ENCODE measurements at regions not wholly inside any gene's neighbourhood (a gene's known extent, or its start where the extent isn't known, plus 50 kb on each side); places are given as distances from the start of the nearest gene placed in this dataset.
"Not testable (repeated sequence)": the region's sequence is repeated elsewhere in the genome, so short reads cannot be mapped to it uniquely, and the experiment has no call there.

DNA sequence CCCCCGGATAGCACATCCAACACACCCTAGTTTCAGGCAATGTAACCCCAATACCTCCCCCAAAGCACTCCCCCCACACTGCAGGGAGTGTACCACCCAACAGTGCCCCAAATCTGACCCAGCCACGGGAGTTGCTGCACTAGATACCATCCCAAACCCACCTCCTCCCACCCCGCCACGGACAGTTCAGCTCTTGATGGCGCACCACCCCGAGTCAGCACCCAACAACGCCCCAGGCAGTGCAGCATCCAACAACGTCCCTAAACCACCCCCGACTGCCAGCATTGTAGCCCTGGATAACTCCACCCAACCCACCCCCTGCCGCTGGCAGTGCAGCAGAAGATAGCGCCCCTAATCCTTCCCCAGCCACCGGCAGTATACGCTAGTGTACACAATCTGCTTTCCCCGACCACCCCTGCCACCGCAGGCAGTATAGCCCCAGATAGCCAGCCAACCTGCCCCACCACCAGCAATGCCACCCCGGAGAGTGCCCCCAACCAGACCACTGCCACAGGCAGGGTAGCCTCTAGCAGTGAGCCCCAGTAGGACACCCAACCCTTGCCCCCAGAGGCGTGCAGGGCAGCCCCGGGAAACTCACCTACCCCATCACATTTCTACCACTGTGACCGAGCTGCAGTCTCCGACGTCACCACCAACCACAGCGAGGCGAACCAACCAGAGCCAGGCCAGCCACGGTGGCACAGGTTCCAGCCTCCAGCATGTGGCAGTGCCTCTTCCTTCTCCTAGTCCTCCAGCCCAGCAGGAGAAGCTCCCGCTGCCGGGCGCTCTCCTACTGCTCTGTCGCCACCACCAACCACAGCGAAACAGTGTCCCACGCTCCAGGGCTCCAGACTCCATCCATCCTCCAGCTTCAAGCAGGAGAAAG is 178.1 kb downstream of the POTEB3 start:
- no peak overlapping the region for H3K27ac ChIP-seq
- H3K36me3 ChIP-seq (ENCODE audit: insufficient read depth in 1 of 2, low read depth in 1 of 2) = no peaks in the 10 kb centered on the region
- DNase-seq (peak; percentile 26 to 62), ATAC-seq (peak in 1 of 4 donors; percentile 37)
- TF ChIP-seq, protein P1, sequence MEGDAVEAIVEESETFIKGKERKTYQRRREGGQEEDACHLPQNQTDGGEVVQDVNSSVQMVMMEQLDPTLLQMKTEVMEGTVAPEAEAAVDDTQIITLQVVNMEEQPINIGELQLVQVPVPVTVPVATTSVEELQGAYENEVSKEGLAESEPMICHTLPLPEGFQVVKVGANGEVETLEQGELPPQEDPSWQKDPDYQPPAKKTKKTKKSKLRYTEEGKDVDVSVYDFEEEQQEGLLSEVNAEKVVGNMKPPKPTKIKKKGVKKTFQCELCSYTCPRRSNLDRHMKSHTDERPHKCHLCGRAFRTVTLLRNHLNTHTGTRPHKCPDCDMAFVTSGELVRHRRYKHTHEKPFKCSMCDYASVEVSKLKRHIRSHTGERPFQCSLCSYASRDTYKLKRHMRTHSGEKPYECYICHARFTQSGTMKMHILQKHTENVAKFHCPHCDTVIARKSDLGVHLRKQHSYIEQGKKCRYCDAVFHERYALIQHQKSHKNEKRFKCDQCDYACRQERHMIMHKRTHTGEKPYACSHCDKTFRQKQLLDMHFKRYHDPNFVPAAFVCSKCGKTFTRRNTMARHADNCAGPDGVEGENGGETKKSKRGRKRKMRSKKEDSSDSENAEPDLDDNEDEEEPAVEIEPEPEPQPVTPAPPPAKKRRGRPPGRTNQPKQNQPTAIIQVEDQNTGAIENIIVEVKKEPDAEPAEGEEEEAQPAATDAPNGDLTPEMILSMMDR (IDR thresholded peaks at IDR 0.05) = no peak
- H3K4me3 ChIP-seq = no peak overlapping the region
- no peaks in the 10 kb centered on the region for H3K9me3 ChIP-seq
- H3K27me3 ChIP-seq (ENCODE audit: insufficient read depth in 3 of 3, low read length in 2 of 3) = no peaks in the 10 kb centered on the region
- no peaks in the 10 kb centered on the region for H3K4me1 ChIP-seq
- intact Hi-C loops (cut with DNase I) = no loop called here
- WGBS, 3 donors = 84 to 88% (median 87%) methylated on average over 30 of the region's 30 CpGs

DNA sequence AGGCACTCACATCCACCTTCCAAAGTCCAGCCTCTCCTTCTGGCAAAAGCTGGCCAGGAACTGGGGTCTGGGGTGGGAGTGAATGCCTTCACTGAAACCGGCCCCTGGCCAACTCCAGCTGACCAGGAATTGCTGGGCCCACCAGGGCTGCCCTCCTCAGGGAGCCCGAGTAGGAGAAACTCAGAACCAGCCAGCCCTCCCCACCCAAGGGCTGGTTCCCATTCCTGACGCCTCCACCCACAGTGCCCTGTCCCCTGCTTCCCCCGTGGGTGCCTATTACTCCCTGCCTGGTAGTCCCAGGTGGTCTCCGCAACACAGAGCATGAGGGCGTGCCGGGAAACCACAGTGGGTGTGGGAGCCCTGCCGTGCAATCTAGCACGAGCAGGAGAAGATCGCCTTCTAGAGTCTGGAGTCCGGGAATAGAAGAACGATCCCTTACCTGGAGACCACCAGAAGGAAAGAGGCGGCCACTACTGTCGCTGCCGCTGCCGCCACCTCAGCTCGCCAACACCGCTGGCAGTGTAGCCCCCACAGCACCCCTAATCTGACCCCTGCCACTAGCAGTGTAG is 178.8 kb downstream of the POTEB3 start:
- no peaks in the 10 kb centered on the region for H3K4me1 ChIP-seq
- no peaks in the 10 kb centered on the region for H3K36me3 ChIP-seq (ENCODE audit: insufficient read depth in 1 of 2, low read depth in 1 of 2)
- intact Hi-C loops (cut with DNase I) = no loop called here
- 81 to 92% (median 82%) methylated on average over 18 of the region's 18 CpGs for WGBS, 3 donors
- H3K27me3 ChIP-seq (ENCODE audit: insufficient read depth in 3 of 3, low read length in 2 of 3) = no peaks in the 10 kb centered on the region
- DNase-seq (peak; percentile 14 to 53), ATAC-seq (peak in 1 of 4 donors; percentile 14)
- H3K9me3 ChIP-seq = no peaks in the 10 kb centered on the region
- no peak overlapping the region for H3K27ac ChIP-seq
- TF ChIP-seq, protein P1 (IDR thresholded peaks at IDR 0.05) = no peak
- H3K4me3 ChIP-seq = no peak overlapping the region

DNA sequence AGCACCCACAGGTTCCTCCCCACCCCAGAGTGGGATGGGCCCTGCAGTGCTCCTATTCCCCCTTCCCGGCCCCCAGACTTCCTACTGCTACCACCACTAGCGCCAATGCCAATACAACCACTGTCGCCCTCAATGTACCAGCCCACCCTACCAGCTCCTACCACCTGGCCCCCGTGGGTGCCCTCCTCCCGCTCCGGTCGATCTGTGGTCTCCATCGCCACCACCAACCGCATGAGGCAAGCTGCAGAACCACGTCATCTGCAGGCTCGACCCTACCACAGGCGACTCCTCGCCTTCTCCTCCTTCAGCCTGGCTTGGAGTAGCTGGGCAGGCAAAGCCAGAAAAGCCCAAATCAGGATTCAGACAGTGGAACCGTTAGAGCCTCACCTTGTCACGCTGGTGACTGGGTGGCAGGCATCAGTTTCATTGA is 179.3 kb downstream of the POTEB3 start:
- TF ChIP-seq, protein P1 (IDR thresholded peaks at IDR 0.05) = no peak
- Histone ChIP-seq H3K36me3 (ENCODE audit: insufficient read depth in 1 of 2, low read depth in 1 of 2) (no peaks in the 10 kb centered on the region), H3K9me3 (no peaks in the 10 kb centered on the region), H3K27ac (no peak overlapping the region), H3K27me3 (ENCODE audit: insufficient read depth in 3 of 3, low read length in 2 of 3) (no peaks in the 10 kb centered on the region), H3K4me1 (no peaks in the 10 kb centered on the region), H3K4me3 (no peak overlapping the region)
- WGBS, 3 donors = 80 to 84% (median 84%) methylated on average over 15 of the region's 15 CpGs
- intact Hi-C loops (cut with DNase I) = no loop called here
- ATAC-seq (no peak), DNase-seq (peak; percentile 17 to 48)

DNA sequence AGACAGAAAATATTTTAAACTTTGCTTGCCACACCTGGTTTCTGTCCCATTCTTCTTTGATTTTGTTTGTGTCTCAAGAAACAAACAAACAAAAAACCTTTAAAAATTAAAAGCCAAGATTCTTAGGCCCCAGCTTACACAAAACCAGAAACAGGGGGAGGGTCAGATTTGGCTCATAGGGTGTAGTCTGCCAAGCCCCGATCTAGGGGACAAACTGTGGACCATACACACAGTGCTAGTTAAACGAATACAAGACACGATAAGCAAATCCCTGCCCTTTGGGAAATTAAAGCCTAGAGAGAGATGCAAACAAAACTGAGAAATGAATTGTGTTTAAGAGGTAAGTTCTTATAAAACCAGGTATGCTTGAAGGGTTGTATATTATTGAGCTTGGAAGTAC is 181.7 kb downstream of the POTEB3 start:
- H3K4me3 ChIP-seq; H3K27me3 ChIP-seq (ENCODE audit: insufficient read depth in 3 of 3, low read length in 2 of 3); ATAC-seq; DNase-seq; H3K36me3 ChIP-seq (ENCODE audit: insufficient read depth in 1 of 2, low read depth in 1 of 2); H3K27ac ChIP-seq; H3K9me3 ChIP-seq; H3K4me1 ChIP-seq; intact Hi-C loops (cut with DNase I): not testable (repeated sequence)
- 75 to 80% (median 77%) methylated on average over 3 of the region's 3 CpGs for WGBS, 3 donors

DNA sequence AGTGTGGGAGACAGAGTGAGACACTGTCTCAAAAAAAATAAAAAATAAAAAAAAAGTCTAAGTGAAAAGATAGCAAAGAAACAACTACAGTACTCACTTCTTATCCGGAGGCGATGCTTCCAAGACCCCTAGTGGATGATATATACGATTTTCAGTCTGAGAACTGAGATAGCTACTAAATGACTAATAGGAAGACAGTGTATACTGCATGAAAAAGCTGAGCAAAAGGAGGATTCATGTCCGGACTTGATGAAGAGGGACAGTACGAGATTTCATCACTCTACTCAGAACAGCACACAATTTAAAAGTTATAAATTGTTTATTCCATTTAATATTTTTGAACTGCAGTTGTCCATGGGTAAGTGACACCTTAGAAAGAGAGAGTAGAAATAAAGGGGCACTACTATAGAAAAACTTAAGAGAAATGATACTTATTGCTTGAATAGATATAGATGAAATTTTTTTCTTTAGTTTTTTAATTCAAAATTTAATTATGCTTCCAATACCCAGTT is 190.7 kb downstream of the POTEB3 start:
- ATAC-seq; H3K27me3 ChIP-seq (ENCODE audit: insufficient read depth in 3 of 3, low read length in 2 of 3); H3K36me3 ChIP-seq (ENCODE audit: insufficient read depth in 1 of 2, low read depth in 1 of 2); H3K4me1 ChIP-seq; DNase-seq; H3K27ac ChIP-seq; H3K9me3 ChIP-seq; intact Hi-C loops (cut with DNase I); H3K4me3 ChIP-seq: not testable (repeated sequence)
- whole genome bisulfite sequencing, 3 donors = 70 to 76% (median 75%) methylated on average over 4 of the region's 5 CpGs
